ENCODE measurements at regions not wholly inside any gene's neighbourhood (a gene's known extent, or its start where the extent isn't known, plus 50 kb on each side); places are given as distances from the start of the nearest gene placed in this dataset.

DNA sequence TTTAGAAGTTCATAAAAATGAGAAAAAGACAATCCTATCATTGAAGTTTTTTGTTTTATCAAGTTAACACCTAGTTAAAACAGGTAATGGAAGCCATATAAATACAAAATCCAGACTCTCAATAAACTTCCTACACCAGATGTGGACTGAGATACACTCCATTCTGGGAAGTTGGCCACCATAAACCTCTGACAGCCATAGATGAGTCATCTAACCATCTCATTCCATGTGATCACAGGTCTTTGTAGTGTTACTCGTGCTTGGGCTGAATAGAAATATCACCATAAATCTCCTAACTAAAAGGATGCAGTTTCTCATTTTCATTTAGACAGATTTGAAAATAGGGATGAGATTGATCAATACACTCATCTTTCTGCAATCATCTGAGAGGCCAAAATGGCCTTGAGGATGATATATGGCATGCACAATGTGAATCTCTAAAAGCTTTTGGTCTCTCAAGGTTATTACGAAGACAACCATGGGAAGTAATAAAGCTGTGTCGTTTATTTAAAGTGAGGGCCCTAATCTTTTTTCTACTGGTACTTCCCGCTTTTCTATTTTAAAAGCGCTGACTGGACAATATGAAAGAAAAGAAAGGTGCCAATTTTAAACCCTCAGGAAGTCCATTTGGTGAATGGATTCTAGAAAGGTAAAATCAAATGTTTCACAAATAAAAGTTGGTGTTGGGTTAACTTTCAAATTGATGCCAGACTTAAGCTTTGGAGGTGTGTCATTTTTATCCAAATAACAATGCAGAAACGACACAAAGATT, 155.5 kb downstream of the POLR2M start:
- no peaks in the 10 kb centered on the region for H3K36me3 ChIP-seq
- H3K9me3 ChIP-seq, result no peaks in the 10 kb centered on the region
- H3K27ac ChIP-seq, result no peak overlapping the region
- intact Hi-C loops (cut with DNase I; ENCODE audit: low total_unique reads) (loop anchor here (10.0 kb wide), 2 partner anchors 107 to 203 kb away; partner anchors contain the start of gene ALDH1A2), in situ Hi-C loops (cut with MboI; ENCODE audit: low pct_ligation_motif_present in 1 of 4, low pct_unique_long_range_greater_than_20kb in 1 of 4, low sequenced_read_pairs in 3 of 4) (loop anchor here in 3 of 4 donors (10.0 to 25.0 kb wide), 4 partner anchors 200 to 300 kb away; partner anchors contain the start of gene ALDH1A2 (in 2 of the 3))
- peak in 1 of 3 donors; percentile 22 for TF ChIP-seq POLR2AphosphoS5 (IDR thresholded peaks at IDR 0.05)
- TF ChIP-seq, protein P1, sequence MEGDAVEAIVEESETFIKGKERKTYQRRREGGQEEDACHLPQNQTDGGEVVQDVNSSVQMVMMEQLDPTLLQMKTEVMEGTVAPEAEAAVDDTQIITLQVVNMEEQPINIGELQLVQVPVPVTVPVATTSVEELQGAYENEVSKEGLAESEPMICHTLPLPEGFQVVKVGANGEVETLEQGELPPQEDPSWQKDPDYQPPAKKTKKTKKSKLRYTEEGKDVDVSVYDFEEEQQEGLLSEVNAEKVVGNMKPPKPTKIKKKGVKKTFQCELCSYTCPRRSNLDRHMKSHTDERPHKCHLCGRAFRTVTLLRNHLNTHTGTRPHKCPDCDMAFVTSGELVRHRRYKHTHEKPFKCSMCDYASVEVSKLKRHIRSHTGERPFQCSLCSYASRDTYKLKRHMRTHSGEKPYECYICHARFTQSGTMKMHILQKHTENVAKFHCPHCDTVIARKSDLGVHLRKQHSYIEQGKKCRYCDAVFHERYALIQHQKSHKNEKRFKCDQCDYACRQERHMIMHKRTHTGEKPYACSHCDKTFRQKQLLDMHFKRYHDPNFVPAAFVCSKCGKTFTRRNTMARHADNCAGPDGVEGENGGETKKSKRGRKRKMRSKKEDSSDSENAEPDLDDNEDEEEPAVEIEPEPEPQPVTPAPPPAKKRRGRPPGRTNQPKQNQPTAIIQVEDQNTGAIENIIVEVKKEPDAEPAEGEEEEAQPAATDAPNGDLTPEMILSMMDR (IDR thresholded peaks at IDR 0.05), result no peak
- H3K4me3 ChIP-seq, result no peak overlapping the region
- H3K4me1 ChIP-seq, result peaks cover 0 to 12% (median 6%) of the 10 kb centered on the region in 4 donors
- no peak for DNase-seq
- 55 to 58% methylated on average over 6 of the region's 6 CpGs for WGBS, 2 donors (ENCODE audit: low coverage in 1 of 2)
- peaks cover 4% of the 10 kb centered on the region for H3K27me3 ChIP-seq

DNA sequence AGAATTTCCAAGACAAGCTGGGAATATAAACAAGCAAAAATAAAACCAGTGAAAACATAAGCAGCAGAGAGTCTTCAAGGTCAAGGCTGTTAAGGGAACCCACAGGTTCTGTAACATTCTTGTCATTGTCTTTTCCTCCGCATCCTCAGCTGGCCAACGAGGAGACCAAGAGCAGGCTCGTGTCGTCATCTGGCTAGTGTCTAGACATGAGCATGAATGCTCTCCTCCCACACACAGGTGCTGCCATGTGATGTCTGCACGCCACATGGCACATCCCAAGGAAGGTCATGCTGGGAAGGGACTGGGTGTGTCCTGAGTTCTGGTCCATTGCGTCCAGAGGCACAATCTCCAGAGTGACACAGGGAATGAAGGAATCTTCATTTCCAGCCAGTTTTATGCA, 156.2 kb downstream of the POLR2M start:
- H3K27me3 ChIP-seq, result peaks cover 4% of the 10 kb centered on the region
- H3K9me3 ChIP-seq, result no peaks in the 10 kb centered on the region
- intact Hi-C loops (cut with DNase I; ENCODE audit: low total_unique reads), result loop anchor here (10.0 kb wide), 2 partner anchors 108 to 202 kb away; partner anchors contain the start of gene ALDH1A2
- WGBS, 2 donors (ENCODE audit: low coverage in 1 of 2), result 87% methylated on average over 6 of the region's 6 CpGs; no CpG with 5 or more reads in 1 of the 2 donors
- H3K36me3 ChIP-seq, result no peaks in the 10 kb centered on the region
- H3K4me1 ChIP-seq, result peaks cover 0 to 12% (median 6%) of the 10 kb centered on the region in 4 donors
- no peak overlapping the region for H3K27ac ChIP-seq
- H3K4me3 ChIP-seq, result no peak overlapping the region
- in situ Hi-C loops (cut with MboI; ENCODE audit: low pct_ligation_motif_present in 1 of 4, low pct_unique_long_range_greater_than_20kb in 1 of 4, low sequenced_read_pairs in 3 of 4), result loop anchor here in 3 of 4 donors (10.0 to 25.0 kb wide), 4 partner anchors 200 to 300 kb away; partner anchors contain the start of gene ALDH1A2 (in 2 of the 3)
- no peak for DNase-seq
- TF ChIP-seq EP300 (IDR thresholded peaks at IDR 0.05; ENCODE audit: low read depth), result no peak
- TF ChIP-seq POLR2A (IDR thresholded peaks at IDR 0.05), result no peak
- no peak for TF ChIP-seq POLR2AphosphoS5 (IDR thresholded peaks at IDR 0.05)
- TF ChIP-seq, protein P1 (IDR thresholded peaks at IDR 0.05), result no peak

DNA sequence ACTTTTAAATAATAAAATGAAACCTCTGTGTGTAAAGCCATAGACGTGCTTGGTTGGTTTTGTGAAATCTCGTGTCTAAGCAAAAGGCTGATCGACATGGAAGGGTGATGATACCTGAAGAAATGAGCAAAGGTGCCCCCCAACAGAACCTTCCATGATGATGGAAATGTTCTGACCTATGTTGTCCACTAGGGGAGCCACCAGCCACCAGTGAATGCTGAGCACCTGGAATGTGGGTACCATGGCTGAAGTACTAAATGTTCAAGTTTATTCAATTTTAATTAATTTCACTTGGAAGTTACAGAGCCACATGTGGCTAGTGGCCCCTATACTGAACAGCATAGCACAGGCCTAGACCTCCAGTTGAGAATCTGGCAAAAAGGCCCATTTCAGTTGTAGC, 158.8 kb downstream of the POLR2M start:
- Histone ChIP-seq H3K9me3 (no peaks in the 10 kb centered on the region), H3K4me3 (no peak overlapping the region), H3K27ac (no peak overlapping the region), H3K4me1 (peaks cover 0 to 12% (median 6%) of the 10 kb centered on the region in 4 donors), H3K36me3 (no peaks in the 10 kb centered on the region), H3K27me3 (peaks cover 7% of the 10 kb centered on the region)
- intact Hi-C loops (cut with DNase I; ENCODE audit: low total_unique reads), result loop anchor here (5.0 to 10.0 kb wide), 3 partner anchors 110 to 303 kb away; partner anchors contain the start of gene ALDH1A2
- DNase-seq, result no peak
- TF ChIP-seq, protein P1 (IDR thresholded peaks at IDR 0.05), result peak in 4 of 5 experiments; percentile 38 to 44 (median 41)
- no peak for TF ChIP-seq POLR2A (IDR thresholded peaks at IDR 0.05)
- no peak for TF ChIP-seq EP300 (IDR thresholded peaks at IDR 0.05; ENCODE audit: low read depth)
- TF ChIP-seq POLR2AphosphoS5 (IDR thresholded peaks at IDR 0.05), result no peak
- in situ Hi-C loops (cut with MboI; ENCODE audit: low pct_ligation_motif_present in 1 of 4, low pct_unique_long_range_greater_than_20kb in 1 of 4, low sequenced_read_pairs in 3 of 4), result loop anchor here in 3 of 4 donors (5.0 to 25.0 kb wide), 5 partner anchors 200 to 303 kb away; partner anchors contain the start of gene ALDH1A2 (in 3 of the 3)
- 77 to 81% methylated on average over 3 of the region's 3 CpGs for WGBS, 2 donors (ENCODE audit: low coverage in 1 of 2)

DNA sequence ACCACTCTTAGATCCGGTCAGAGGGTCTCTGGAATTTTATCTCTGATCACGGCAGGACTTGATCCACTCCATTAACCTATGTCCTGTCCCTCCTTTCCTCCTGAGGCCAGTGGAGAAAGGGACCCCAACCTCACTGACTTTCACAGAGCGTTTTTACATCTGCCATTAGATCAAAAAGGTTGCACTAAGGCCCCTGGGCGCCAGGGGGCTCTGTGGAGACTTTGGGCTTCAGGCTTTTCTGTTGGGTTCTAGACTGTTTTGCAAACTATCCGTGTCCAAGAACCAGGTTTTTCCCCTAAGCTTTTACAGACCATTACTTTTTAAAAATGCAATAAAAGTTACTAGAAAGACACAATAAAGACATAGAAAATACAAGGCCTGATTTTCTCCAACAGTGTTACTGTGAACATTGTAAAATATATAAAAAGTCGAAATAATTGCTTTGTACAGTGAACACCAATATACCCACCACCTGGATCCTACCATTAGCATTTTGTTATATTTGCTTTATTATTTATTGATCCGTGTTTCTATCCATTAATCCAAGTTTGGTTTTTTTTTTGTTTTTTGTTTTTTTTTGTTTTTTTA, 159.7 kb downstream of the POLR2M start:
- H3K4me3 ChIP-seq, result no peak overlapping the region
- in situ Hi-C loops (cut with MboI; ENCODE audit: low pct_ligation_motif_present in 1 of 4, low pct_unique_long_range_greater_than_20kb in 1 of 4, low sequenced_read_pairs in 3 of 4), result loop anchor here in 3 of 4 donors (5.0 to 25.0 kb wide), 5 partner anchors 199 to 304 kb away; partner anchors contain the start of gene ALDH1A2 (in 3 of the 3)
- peak; percentile 76 for DNase-seq
- peaks cover 0 to 10% (median 5%) of the 10 kb centered on the region in 4 donors for H3K4me1 ChIP-seq
- no peak overlapping the region for H3K27ac ChIP-seq
- intact Hi-C loops (cut with DNase I; ENCODE audit: low total_unique reads), result loop anchor here (5.0 to 10.0 kb wide), 3 partner anchors 111 to 304 kb away; partner anchors contain the start of gene ALDH1A2
- no peaks in the 10 kb centered on the region for H3K9me3 ChIP-seq
- no peak for TF ChIP-seq POLR2A (IDR thresholded peaks at IDR 0.05)
- TF ChIP-seq, protein P1 (IDR thresholded peaks at IDR 0.05), result peak; percentile 64 to 73 (median 69)
- peaks cover 8% of the 10 kb centered on the region for H3K27me3 ChIP-seq
- H3K36me3 ChIP-seq, result no peaks in the 10 kb centered on the region
- 35 to 44% methylated on average over 5 to 7 of the region's 7 CpGs for WGBS, 2 donors (ENCODE audit: low coverage in 1 of 2)

Measured in transverse colon (tissue), 4 donors.